GM12891 (cell line): ENCODE measurements at regions not wholly inside any gene's neighbourhood (a gene's known extent, or its start where the extent isn't known, plus 50 kb on each side); places are given as distances from the start of the nearest gene placed in this dataset.

Source experiments
- DNase-seq: peaks from one replicate; pipeline ENCODE4 v3.0.0; 2011; ENCODE audit warnings: low spot score; ENCODE audit not compliant: insufficient read length
- FAIRE-seq: peaks from 2 replicates; lab custom pipeline; 2011; peaks lifted over from hg19 to GRCh38; lab: Jason Lieb, UNC
- PAX5 ChIP-seq: IDR thresholded peaks from 2 replicates; pipeline ENCODE4 v1.6.1; 2011; ENCODE audit warnings: low read length, moderate library complexity, mild to moderate bottlenecking; ENCODE audit not compliant: insufficient read depth, severe bottlenecking
- POLR2A ChIP-seq: IDR thresholded peaks from 2 replicates; pipeline ENCODE4 v1.6.1; 2011; ENCODE audit warnings: low read depth, low read length, control low read depth
- POLR2AphosphoS5 ChIP-seq: IDR thresholded peaks from 2 replicates; pipeline ENCODE4 v1.6.1; 2011; ENCODE audit warnings: low read depth, low read length, control low read depth
- POU2F2 ChIP-seq: IDR thresholded peaks from 2 replicates; pipeline ENCODE4 v1.6.1; 2011; ENCODE audit warnings: low read depth, mild to moderate bottlenecking, control low read depth, low read length, moderate library complexity
- SPI1 ChIP-seq: IDR thresholded peaks from 2 replicates; pipeline ENCODE4 v1.6.1; 2011; ENCODE audit warnings: low read depth, low read length, control low read depth
- TAF1 ChIP-seq: IDR thresholded peaks from 2 replicates; pipeline ENCODE4 v1.6.1; 2011; ENCODE audit warnings: low read depth, low read length, control low read depth

DNA sequence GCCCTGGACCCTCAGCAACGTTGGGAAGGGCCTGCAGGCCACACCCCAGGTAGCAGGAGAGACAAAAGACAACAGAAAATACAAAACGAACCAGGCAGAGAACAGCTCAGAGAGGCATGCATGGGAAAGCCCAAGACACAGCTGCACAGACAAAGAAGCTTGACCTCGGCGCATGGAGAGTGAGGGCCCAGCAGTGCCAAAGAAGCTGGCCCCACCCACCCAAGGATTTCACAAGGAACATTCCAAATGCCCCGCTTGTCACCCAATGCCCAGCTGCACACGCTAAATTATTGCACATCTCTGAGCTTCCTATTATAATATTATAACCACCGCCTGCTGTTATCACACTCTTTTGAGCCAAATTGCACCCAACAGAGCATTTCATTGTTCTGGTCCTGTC is 147.7 kb upstream of the TBL1X start:
- FAIRE-seq (no peak), DNase-seq (no peak)
- TF ChIP-seq POU2F2 (no peak), TAF1 (no peak), POLR2A (no peak), PAX5 (no peak), SPI1 (no peak), POLR2AphosphoS5 (no peak)

DNA sequence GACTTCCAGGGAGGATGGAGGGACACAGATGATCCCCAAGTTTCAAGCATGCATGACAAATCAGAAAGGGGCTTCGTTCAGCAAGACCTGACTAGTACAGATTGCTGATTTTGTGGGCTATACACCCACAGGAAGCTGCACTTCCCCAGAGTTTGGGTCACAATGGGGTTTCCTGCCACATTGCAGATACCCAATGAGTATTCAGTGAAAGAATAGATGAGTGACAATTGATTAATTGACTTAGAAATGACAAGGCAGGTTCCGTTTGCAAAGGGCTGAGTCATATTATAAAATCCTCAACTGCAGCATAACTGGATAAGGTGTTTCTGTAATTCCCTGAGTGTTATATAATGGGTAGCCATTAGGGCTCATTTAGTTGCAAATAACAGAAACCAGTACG is 146.6 kb upstream of the TBL1X start:
- DNase-seq (no peak), FAIRE-seq (no peak)
- TF ChIP-seq POLR2AphosphoS5 (no peak), SPI1 (no peak), TAF1 (no peak), PAX5 (no peak), POLR2A (no peak), POU2F2 (no peak)

DNA sequence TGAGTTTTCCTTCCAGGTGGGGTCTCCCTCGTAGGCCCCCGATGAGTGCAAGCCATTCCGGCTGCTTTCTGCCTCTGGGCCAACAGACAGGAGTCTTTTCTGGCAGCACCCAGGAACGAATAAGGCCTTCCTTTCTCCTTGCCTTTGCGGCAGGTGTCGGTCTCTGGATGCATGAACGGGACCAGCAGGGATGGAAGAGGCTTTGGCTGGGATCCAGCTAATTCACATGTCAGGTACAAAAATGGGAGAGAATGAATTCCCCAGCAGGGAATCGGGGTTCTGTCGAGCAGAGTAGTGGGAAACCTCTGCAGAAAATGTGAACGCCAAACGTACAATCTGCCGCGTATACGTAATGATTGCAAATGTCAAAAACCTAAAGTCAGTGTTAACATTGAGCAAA is 146.1 kb upstream of the TBL1X start:
- TF ChIP-seq POU2F2 (no peak), PAX5 (no peak), SPI1 (no peak), TAF1 (no peak), POLR2AphosphoS5 (no peak), POLR2A (no peak)
- no peak for DNase-seq
- FAIRE-seq: no peak

DNA sequence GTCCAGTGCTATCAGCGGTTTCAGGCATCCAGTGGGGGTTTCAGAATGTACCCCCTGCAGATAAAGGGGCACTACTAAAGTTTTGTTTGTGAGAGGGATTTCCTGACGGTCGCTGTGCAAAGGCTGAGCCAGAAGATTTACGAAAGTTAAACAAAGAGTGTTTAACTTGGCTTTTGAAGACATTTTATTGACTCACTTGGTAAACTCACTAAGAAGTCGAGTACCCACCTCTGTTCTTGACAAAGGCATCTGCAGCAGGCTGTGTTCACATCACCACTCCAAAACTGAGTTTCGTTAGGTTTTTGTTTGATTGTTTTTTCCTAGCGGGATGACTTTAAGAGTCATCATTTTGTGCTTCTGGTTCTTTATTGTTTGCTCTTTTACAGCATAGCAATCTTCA is 143.9 kb upstream of the TBL1X start:
- FAIRE-seq (no peak), DNase-seq (no peak)

DNA sequence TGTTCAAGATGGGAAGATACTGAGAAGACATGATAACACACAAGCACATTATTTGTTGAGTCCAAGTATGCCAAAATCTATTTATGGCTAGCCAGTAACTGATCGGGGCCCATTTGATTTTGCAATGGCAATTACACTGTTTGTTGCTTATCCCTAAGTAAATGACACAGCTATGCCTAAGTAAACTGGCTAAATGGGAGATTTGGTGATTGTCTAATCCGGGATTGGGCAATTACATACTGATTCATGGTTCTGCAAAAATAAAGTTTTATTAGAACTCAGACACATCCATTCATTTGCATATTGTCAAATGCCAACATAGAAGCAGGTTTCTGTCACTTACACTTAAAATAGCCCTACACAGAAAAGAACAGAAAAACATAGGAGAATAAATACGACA is 140.2 kb upstream of the TBL1X start:
- FAIRE-seq: no peak
- DNase-seq: no peak
- no peak for TF ChIP-seq PAX5
- no peak for TF ChIP-seq POLR2AphosphoS5
- no peak for TF ChIP-seq POU2F2
- TF ChIP-seq SPI1: no peak
- TF ChIP-seq TAF1: no peak
- no peak for TF ChIP-seq POLR2A

More for the DNA sequence above, 143.9 kb upstream of the TBL1X start:
- TF ChIP-seq SPI1: no peak
- no peak for TF ChIP-seq TAF1
- no peak for TF ChIP-seq POLR2A
- no peak for TF ChIP-seq PAX5
- TF ChIP-seq POU2F2: no peak
- no peak for TF ChIP-seq POLR2AphosphoS5

DNA sequence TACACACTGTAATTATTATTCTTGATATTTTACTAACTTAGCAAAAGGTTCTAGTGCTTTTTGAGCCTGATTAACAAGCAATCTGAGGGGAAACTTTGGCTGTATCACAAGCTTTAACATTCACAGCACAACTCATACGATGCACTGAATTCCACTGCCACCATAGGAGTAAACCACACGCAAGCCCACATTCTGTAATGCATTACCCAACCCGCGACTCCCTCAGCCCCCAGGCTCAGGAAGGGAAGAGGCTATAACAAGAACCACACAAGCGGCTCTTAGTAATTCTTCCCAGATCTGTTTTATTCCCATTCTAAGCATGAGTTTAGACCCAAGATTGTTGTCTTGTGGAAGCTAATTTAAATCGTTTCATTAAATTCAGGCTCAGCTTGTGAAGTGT is 138.5 kb upstream of the TBL1X start:
- DNase-seq (no peak), FAIRE-seq (no peak)
- TF ChIP-seq SPI1 (no peak), PAX5 (no peak), POU2F2 (no peak), POLR2A (no peak), POLR2AphosphoS5 (no peak), TAF1 (no peak)

DNA sequence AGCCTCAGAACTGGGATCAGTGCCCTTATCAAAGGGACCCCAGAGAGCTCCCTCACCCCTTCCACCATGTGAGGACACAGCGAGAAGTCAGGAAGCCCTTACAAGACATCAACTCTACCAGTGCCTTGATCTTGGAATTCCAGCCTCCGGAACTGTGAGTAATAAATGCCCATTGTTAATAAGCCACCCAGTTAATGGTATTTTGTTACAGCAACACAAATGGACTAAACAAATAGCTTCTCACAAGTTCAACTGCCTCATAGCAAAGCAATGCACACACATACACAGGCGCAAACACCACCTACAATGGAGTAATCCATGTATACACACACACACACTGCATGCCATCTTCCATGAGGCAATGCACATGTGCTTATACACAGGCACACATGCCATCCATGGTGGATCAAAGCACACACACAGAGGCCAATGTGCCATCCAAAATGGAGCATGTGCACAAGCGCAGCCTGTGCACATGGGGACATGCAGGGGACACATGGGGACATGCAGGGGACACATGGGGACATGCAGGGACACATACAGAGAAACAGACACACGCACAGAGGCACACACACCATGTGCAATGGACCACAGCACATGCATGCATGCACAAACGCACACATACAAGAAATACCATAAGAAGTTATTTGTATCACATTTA is 137.6 kb upstream of the TBL1X start:
- TF ChIP-seq POLR2AphosphoS5 (no peak), POU2F2 (no peak), POLR2A (no peak), PAX5 (no peak), TAF1 (no peak), SPI1 (no peak)

DNA sequence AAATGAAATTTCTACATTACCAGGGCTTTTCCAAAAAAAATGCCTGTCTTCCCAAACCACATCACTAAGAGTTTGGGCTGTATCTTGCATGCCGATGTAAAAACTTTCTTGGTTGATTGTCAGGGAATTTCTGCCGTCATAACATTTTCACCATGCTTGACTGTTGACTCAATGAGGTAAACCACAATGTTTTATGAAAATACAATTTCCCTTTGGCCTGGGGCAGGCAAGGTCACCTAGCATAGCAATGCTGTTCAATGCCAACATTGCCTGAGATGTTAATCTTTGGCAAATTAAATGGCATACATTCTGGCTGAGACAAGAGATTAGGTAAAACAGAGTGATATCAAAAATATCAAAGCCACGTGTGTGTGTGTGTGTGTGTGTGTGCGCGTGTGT is 137.1 kb upstream of the TBL1X start:
- FAIRE-seq: no peak
- no peak for DNase-seq
- TF ChIP-seq PAX5 (no peak), TAF1 (no peak), POLR2A (no peak), POLR2AphosphoS5 (no peak), POU2F2 (no peak), SPI1 (no peak)

More for the DNA sequence above, 137.6 kb upstream of the TBL1X start:
- DNase-seq: no peak
- FAIRE-seq: no peak

DNA sequence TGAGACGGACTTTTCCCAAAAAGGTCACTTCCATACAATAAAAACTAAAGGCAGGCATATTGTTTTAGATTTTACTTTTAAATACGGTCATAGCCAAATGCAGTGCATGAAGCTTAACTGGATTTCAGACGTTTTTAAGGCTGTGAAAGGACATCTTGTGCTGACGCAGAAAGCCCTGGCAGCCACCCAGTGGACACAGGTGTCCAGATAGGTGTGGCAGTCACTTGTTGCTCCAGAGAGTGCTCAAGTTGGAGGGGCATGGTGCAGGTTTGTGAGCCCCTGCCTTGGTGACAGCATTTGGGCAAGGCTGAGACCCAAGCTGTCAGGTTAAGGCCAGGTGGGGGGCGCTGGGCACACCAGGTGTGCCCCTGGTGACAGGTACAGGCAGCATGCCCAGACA is 135.8 kb upstream of the TBL1X start:
- no peak for TF ChIP-seq POU2F2
- no peak for TF ChIP-seq PAX5
- no peak for TF ChIP-seq POLR2A
- no peak for TF ChIP-seq TAF1
- no peak for TF ChIP-seq POLR2AphosphoS5
- TF ChIP-seq SPI1: no peak
- FAIRE-seq (no peak), DNase-seq (no peak)
